Right cardiac atrium (tissue), 5 donors: ENCODE measurements at regions not wholly inside any gene's neighbourhood (a gene's known extent, or its start where the extent isn't known, plus 50 kb on each side); places are given as distances from the start of the nearest gene placed in this dataset.
A peak's percentile ranks its signal among the peaks of the same experiment; 100 is the strongest.

Source experiments
- ATAC-seq, 2 donors: fragments of 200-7000 bp; cut with Tn5 transposase; one replicate each; pipeline versions ENCODE4 v1.8.0 to v1.9.1; 2020; ENCODE audit warnings: moderate library complexity in 2 of 2, mild to moderate bottlenecking in 1 of 2
- DNase-seq, 3 donors: peaks; one replicate each; pipeline ENCODE4 v3.0.0-alpha.2; 2020
- H3K27ac ChIP-seq: one replicate; pipeline ENCODE4 v1.5.1; 2013; ENCODE audit warnings: mild to moderate bottlenecking, low read length, control low read depth, moderate library complexity
- H3K27me3 ChIP-seq: one replicate; pipeline ENCODE4 v1.6.1; 2013; ENCODE audit not compliant: control insufficient read depth, insufficient read depth
- H3K4me1 ChIP-seq: one replicate; pipeline ENCODE4 v1.6.1; 2013; ENCODE audit warnings: low read length; ENCODE audit not compliant: control insufficient read depth, insufficient read depth
- H3K4me3 ChIP-seq: one replicate; pipeline ENCODE4 v1.5.1; 2013; ENCODE audit warnings: low read length, control low read depth
- H3K9me3 ChIP-seq: one replicate; pipeline ENCODE4 v1.6.1; 2013; ENCODE audit warnings: low read length; ENCODE audit not compliant: control insufficient read depth
- WGBS: extraction: QIAGEN DNeasy Blood & Tissue Kit; methylation state at CpG from one replicate; pipeline ENCODE4 v1.1.7; 2013; 5-methylcytosine and 5-hydroxymethylcytosine counted together
- intact Hi-C, 4 donors: fragments of 100-400 bp; cut with DNase I; formaldehyde crosslinking; loops; one replicate each; pipeline versions ENCODE4 v1.11.0 to v1.14.0; 2022 to 2023
- donor health status: healthy with polysubstance abuse.
- donor health status: DM: no; HTN: yes; CAD: no.
- donor health status: DM: no; HTN: no; CAD: no.
- donor health status: DM: no; HTN: yes; CAD: no; lungs with severe emphysema.
- donor health status: DM: yes; HTN: yes; CAD: no.

- ATAC-seq: no peak
- H3K9me3 ChIP-seq: no peaks in the 10 kb centered on the region
- H3K4me3 ChIP-seq: no peak overlapping the region
- no peak overlapping the region for H3K27ac ChIP-seq
- H3K4me1 ChIP-seq: no peaks in the 10 kb centered on the region
- no peak for DNase-seq
- H3K27me3 ChIP-seq: no peaks in the 10 kb centered on the region
- WGBS: 76% methylated on average over 1 of the region's 1 CpG
- intact Hi-C loops: no loop called here
These were observed 695.6 kb upstream of the FAM241A start for GRCh38 chr4:111449657-111450056.

DNA sequence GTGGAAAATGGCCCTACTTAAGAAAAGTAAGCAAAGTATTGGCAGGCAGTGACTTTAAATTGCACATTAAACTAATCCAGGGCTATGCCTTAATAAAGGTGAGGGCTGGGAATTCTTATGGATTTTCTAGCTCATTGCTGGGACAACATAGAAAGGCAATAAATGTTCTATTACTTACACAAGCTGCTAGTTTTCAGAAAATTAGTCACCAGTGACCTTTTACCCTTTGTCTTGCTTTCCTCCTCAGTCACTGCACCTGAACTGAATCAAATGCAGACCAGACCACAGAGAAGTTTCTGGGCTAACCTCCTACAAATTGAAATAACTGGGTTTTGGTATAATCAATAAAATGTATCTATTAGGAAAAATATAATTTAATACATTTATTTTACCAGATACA, 694.4 kb upstream of the FAM241A start:
- Histone ChIP-seq H3K27me3 (no peaks in the 10 kb centered on the region), H3K4me1 (no peaks in the 10 kb centered on the region), H3K9me3 (no peaks in the 10 kb centered on the region), H3K4me3 (no peak overlapping the region), H3K27ac (no peak overlapping the region)
- intact Hi-C loops: no loop called here
- DNase-seq (no peak), ATAC-seq (no peak)

- H3K27me3 ChIP-seq: no peaks in the 10 kb centered on the region
- no peak overlapping the region for H3K4me3 ChIP-seq
- intact Hi-C loops: no loop called here
- DNase-seq (no peak), ATAC-seq (no peak)
- H3K9me3 ChIP-seq: no peaks in the 10 kb centered on the region
- H3K4me1 ChIP-seq: no peaks in the 10 kb centered on the region
- H3K27ac ChIP-seq: no peak overlapping the region
These were observed 692.0 kb upstream of the FAM241A start for GRCh38 chr4:111453216-111453615.

GRCh38 chr4:111454961-111455360, 690.3 kb upstream of the FAM241A start:
- no peak for ATAC-seq
- no peak for DNase-seq
- intact Hi-C loops: no loop called here
- H3K9me3 ChIP-seq: no peaks in the 10 kb centered on the region
- no peak overlapping the region for H3K4me3 ChIP-seq
- 57% methylated on average over 4 of the region's 4 CpGs for WGBS
- no peak overlapping the region for H3K27ac ChIP-seq
- H3K4me1 ChIP-seq: no peaks in the 10 kb centered on the region
- no peaks in the 10 kb centered on the region for H3K27me3 ChIP-seq

GRCh38 chr4:111464251-111465045, 680.8 kb upstream of the FAM241A start:
- H3K27me3 ChIP-seq: no peaks in the 10 kb centered on the region
- no peak overlapping the region for H3K4me3 ChIP-seq
- no peaks in the 10 kb centered on the region for H3K4me1 ChIP-seq
- H3K9me3 ChIP-seq: no peaks in the 10 kb centered on the region
- H3K27ac ChIP-seq: no peak overlapping the region
- 48% methylated on average over 8 of the region's 8 CpGs for WGBS
- intact Hi-C loops: no loop called here
- DNase-seq: no peak
- no peak for ATAC-seq

DNA sequence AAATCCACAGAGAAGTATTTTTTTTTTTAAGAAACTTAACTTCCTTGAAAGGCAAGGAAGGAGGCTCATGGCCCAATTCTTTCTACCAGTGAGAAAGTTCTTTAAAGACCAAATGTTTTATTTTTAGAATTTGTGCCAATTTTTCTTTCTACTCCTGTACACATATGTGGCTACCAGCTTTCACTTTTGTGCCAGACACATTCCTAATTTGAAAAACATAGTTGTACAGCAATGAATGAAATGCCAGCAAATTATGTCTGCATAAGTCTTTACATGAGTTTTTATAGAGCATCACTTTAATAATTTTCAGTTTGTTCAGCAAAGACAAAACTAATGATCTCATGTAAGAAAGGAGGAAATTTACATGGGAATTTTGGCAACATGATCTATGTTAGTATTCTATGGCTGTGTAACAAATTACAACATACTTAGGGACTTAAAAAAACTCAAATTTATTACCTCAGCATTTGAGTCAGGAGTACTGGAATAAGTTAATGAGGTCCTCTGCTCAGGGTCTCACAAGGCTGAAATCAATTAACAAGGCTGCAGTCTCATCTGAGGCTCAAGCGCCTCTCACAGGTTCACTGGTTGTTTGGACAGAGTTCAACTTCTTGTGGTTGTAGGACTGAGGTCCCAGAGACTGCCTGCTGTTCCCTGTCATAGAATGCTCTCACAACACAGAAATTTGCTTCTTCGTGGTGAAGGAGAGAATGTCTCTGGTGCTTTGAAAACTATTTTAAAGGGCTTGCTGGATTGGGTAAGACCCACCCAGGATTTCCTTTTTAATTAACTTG, 678.2 kb upstream of the FAM241A start:
- no peak overlapping the region for H3K4me3 ChIP-seq
- ATAC-seq (no peak), DNase-seq (no peak)
- no peaks in the 10 kb centered on the region for H3K27me3 ChIP-seq
- intact Hi-C loops: no loop called here
- no peaks in the 10 kb centered on the region for H3K4me1 ChIP-seq
- H3K27ac ChIP-seq: no peak overlapping the region
- H3K9me3 ChIP-seq: no peaks in the 10 kb centered on the region
- WGBS: 73% methylated on average over 2 of the region's 2 CpGs

GRCh38 chr4:111475001-111475400, 670.3 kb upstream of the FAM241A start:
- WGBS: 19% methylated on average over 5 of the region's 5 CpGs
- H3K9me3 ChIP-seq: no peaks in the 10 kb centered on the region
- ATAC-seq (no peak), DNase-seq (peak in 2 of 3 donors; percentile 39 to 56)
- H3K27ac ChIP-seq: no peak overlapping the region
- H3K27me3 ChIP-seq: no peaks in the 10 kb centered on the region
- no peak overlapping the region for H3K4me3 ChIP-seq
- H3K4me1 ChIP-seq: no peaks in the 10 kb centered on the region
- intact Hi-C loops: loop anchor here in 2 of 4 donors (5.0 to 10.0 kb wide), 3 partner anchors 190 to 843 kb away; no protein-coding TSS in a partner anchor

DNA sequence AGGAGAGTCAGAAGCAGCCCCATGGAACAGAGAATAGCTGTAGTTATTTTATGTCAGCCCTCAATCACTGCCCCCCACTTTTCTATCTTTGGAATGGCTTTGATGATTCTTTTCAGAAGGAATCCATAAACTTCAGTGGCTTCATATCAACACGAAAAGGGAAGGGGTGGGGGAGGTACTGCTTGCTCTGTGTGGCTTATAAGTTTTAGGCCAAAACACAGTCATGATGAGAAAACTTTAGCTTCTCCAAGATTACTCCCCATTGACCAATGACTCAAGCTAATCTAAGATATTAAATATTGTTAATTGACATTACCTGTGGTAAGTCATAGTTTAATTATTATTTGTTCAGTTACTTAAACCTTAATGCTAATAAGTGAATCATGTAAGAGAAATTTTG, 669.6 kb upstream of the FAM241A start:
- intact Hi-C loops: loop anchor here in 2 of 4 donors (5.0 to 10.0 kb wide), 3 partner anchors 191 to 843 kb away; no protein-coding TSS in a partner anchor
- no peaks in the 10 kb centered on the region for H3K27me3 ChIP-seq
- H3K27ac ChIP-seq: no peak overlapping the region
- ATAC-seq (no peak), DNase-seq (no peak)
- WGBS: 23% methylated on average over 1 of the region's 1 CpG
- no peaks in the 10 kb centered on the region for H3K4me1 ChIP-seq
- no peaks in the 10 kb centered on the region for H3K9me3 ChIP-seq
- no peak overlapping the region for H3K4me3 ChIP-seq

DNA sequence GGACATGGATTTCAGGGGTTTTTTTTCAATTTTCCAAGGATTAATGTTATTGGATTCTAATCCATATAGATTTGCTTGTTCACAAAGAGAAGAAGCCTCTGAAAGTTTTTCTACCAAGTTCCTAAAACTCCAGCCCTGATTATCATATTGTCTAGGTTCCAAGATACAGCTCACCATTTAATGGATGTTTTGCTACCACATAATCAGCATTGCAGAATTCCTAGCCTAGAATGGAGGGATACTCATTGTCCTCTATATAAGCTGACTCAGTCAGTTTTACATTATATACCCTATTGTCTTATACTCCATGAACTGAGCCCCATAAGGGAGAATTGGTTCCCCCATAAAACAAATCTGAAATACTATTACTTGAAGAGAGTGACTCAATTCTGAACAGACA, 664.7 kb upstream of the FAM241A start:
- Histone ChIP-seq H3K27ac (no peak overlapping the region), H3K27me3 (no peaks in the 10 kb centered on the region), H3K4me3 (no peak overlapping the region), H3K9me3 (no peaks in the 10 kb centered on the region), H3K4me1 (no peaks in the 10 kb centered on the region)
- ATAC-seq: no peak
- DNase-seq: no peak
- intact Hi-C loops: no loop called here

- Histone ChIP-seq H3K9me3 (no peaks in the 10 kb centered on the region), H3K27ac (no peak overlapping the region), H3K4me3 (no peak overlapping the region), H3K4me1 (no peaks in the 10 kb centered on the region), H3K27me3 (no peaks in the 10 kb centered on the region)
- ATAC-seq (no peak), DNase-seq (peak in 2 of 3 donors; percentile 9 to 21)
- intact Hi-C loops: no loop called here
- 84% methylated on average over 8 of the region's 8 CpGs for WGBS
These were observed 661.7 kb upstream of the FAM241A start for GRCh38 chr4:111483375-111484169.

DNA sequence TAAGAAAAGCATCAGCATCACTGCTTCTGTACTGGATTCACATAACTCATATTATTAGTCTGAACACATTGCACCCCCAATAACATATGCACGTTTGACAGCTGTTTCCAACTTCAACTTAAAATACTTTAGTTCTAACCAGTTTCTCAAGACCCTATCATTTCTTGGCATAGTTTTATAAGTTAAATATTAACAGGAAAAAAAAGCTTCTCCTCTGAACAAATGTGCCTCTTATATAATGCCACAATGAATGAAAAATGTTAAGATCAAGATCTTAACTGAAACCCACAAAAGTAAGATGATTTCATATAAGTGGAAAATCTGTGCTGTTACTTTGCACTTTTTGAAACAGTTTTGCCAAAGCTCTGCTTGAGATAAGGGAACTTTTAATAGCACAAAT, 652.8 kb upstream of the FAM241A start:
- H3K27ac ChIP-seq: no peak overlapping the region
- no peaks in the 10 kb centered on the region for H3K4me1 ChIP-seq
- DNase-seq: no peak
- ATAC-seq: no peak
- 25% methylated on average over 1 of the region's 1 CpG for whole genome bisulfite sequencing
- no peaks in the 10 kb centered on the region for H3K27me3 ChIP-seq
- H3K9me3 ChIP-seq: no peaks in the 10 kb centered on the region
- intact Hi-C loops: no loop called here
- H3K4me3 ChIP-seq: no peak overlapping the region
